DOHH2 (cell line): ENCODE measurements at regions not wholly inside any gene's neighbourhood (a gene's known extent, or its start where the extent isn't known, plus 50 kb on each side); places are given as distances from the start of the nearest gene placed in this dataset.
A peak's percentile ranks its signal among the peaks of the same experiment; 100 is the strongest.

Experiments used
- H3F3A ChIP-seq: fragments of 200-600 bp; sonication (generic), shearing (Covaris generic); 2 replicates; pipeline ENCODE4 v1.6.0; 2016; ENCODE audit warnings: antibody characterized with exemption, mild to moderate bottlenecking; ENCODE audit not compliant: control insufficient read depth, insufficient read depth
- H3K27ac ChIP-seq: fragments of 200-600 bp; sonication (generic); 2 replicates; pipeline ENCODE4 v1.5.1; 2014; ENCODE audit warnings: low read depth, mild to moderate bottlenecking, low read length, moderate library complexity
- H3K27me3 ChIP-seq: fragments of 200-600 bp; sonication (generic); 2 replicates; pipeline ENCODE4 v1.6.1; 2014; ENCODE audit warnings: mild to moderate bottlenecking, low read length, mixed read lengths; ENCODE audit not compliant: control insufficient read depth
- H3K36me3 ChIP-seq: fragments of 200-600 bp; sonication (generic); 2 replicates; pipeline ENCODE4 v1.6.1; 2014; ENCODE audit warnings: mild to moderate bottlenecking, low read length, moderate library complexity, mixed read lengths; ENCODE audit not compliant: control insufficient read depth
- H3K4me1 ChIP-seq: fragments of 200-600 bp; sonication (generic); 2 replicates; pipeline ENCODE4 v1.6.1; 2014; ENCODE audit warnings: mild to moderate bottlenecking, low read length, mixed read lengths; ENCODE audit not compliant: control insufficient read depth
- H3K4me2 ChIP-seq: fragments of 200-600 bp; sonication (generic); 2 replicates; pipeline ENCODE4 v1.6.0; 2014; ENCODE audit warnings: mild to moderate bottlenecking, low read length, moderate library complexity
- H3K4me3 ChIP-seq: fragments of 200-600 bp; sonication (generic); 2 replicates; pipeline ENCODE4 v1.5.1; 2014; ENCODE audit warnings: mild to moderate bottlenecking, low read length, mixed read lengths
- H3K79me2 ChIP-seq: fragments of 200-600 bp; sonication (generic); 2 replicates; pipeline ENCODE4 v1.6.1; 2014; ENCODE audit warnings: mild to moderate bottlenecking, low read length, mixed read lengths; ENCODE audit not compliant: control insufficient read depth
- H3K9me2 ChIP-seq: fragments of 200-600 bp; sonication (generic); replicated peaks from 2 replicates; pipeline ENCODE4 v1.6.1; 2014; ENCODE audit warnings: mild to moderate bottlenecking, low read length, mixed read lengths; ENCODE audit not compliant: control insufficient read depth
- H3K9me3 ChIP-seq: fragments of 200-600 bp; sonication (generic); 2 replicates; pipeline ENCODE4 v1.6.1; 2014; ENCODE audit warnings: antibody characterized with exemption, low read length, mixed read lengths; ENCODE audit not compliant: control insufficient read depth, insufficient read depth
- H4K20me1 ChIP-seq: fragments of 200-600 bp; sonication (generic); 2 replicates; pipeline ENCODE4 v1.6.0; 2014; ENCODE audit warnings: low read depth, mild to moderate bottlenecking, antibody characterized with exemption, low read length, moderate library complexity; ENCODE audit not compliant: control insufficient read depth, insufficient read depth
- EZH2phosphoT487 ChIP-seq: fragments of 200-600 bp; sonication (generic); IDR thresholded peaks from 2 replicates; pipeline ENCODE4 v1.6.1; 2017; ENCODE audit warnings: borderline replicate concordance, mild to moderate bottlenecking, antibody characterized with exemption, low read length, moderate library complexity, mixed read lengths
- TF ChIP-seq, protein P1 (sequence below): fragments of 200-600 bp; sonication (generic); IDR thresholded peaks from one replicate; pipeline ENCODE4 v1.5.1; 2014; ENCODE audit warnings: antibody characterized with exemption, mild to moderate bottlenecking, low read depth, low read length; ENCODE audit not compliant: poor library complexity, severe bottlenecking

GRCh38 chr13:33725340-33725739, 92.6 kb upstream of the RFC3 start:
- Histone ChIP-seq H3K27ac (no peak overlapping the region), H3K79me2 (no peaks in the 10 kb centered on the region), H3K4me1 (peaks cover 51% of the 10 kb centered on the region), H3K4me3 (no peak overlapping the region), H3K9me2 (no peaks in the 10 kb centered on the region), H4K20me1 (no peaks in the 10 kb centered on the region), H3K4me2 (no peak overlapping the region), H3F3A (no peaks in the 10 kb centered on the region), H3K9me3 (peaks cover 3% of the 10 kb centered on the region; the same call in 1 of the 2 replicates), H3K27me3 (no peaks in the 10 kb centered on the region), H3K36me3 (peaks cover 18% of the 10 kb centered on the region)
- TF ChIP-seq EZH2phosphoT487 = no peak
- TF ChIP-seq, protein P1, sequence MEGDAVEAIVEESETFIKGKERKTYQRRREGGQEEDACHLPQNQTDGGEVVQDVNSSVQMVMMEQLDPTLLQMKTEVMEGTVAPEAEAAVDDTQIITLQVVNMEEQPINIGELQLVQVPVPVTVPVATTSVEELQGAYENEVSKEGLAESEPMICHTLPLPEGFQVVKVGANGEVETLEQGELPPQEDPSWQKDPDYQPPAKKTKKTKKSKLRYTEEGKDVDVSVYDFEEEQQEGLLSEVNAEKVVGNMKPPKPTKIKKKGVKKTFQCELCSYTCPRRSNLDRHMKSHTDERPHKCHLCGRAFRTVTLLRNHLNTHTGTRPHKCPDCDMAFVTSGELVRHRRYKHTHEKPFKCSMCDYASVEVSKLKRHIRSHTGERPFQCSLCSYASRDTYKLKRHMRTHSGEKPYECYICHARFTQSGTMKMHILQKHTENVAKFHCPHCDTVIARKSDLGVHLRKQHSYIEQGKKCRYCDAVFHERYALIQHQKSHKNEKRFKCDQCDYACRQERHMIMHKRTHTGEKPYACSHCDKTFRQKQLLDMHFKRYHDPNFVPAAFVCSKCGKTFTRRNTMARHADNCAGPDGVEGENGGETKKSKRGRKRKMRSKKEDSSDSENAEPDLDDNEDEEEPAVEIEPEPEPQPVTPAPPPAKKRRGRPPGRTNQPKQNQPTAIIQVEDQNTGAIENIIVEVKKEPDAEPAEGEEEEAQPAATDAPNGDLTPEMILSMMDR = no peak

- Histone ChIP-seq H3K27ac (peak overlapping the region; percentile 76), H3K36me3 (peaks cover 18% of the 10 kb centered on the region), H3K4me1 (peaks cover 50% of the 10 kb centered on the region), H3K79me2 (no peaks in the 10 kb centered on the region), H3K27me3 (no peaks in the 10 kb centered on the region), H4K20me1 (no peaks in the 10 kb centered on the region), H3K4me2 (no peak overlapping the region), H3K9me2 (no peaks in the 10 kb centered on the region), H3F3A (no peaks in the 10 kb centered on the region), H3K4me3 (no peak overlapping the region), H3K9me3 (peaks cover 3% of the 10 kb centered on the region; the same call in 1 of the 2 replicates)
- TF ChIP-seq EZH2phosphoT487 = no peak
- TF ChIP-seq, protein P1 = no peak
Observed at GRCh38 chr13:33727297-33728083, 90.5 kb upstream of the RFC3 start.

GRCh38 chr13:33728271-33729037, 89.5 kb upstream of the RFC3 start:
- H3K4me1 ChIP-seq = peaks cover 46% of the 10 kb centered on the region
- H3K36me3 ChIP-seq = peaks cover 18% of the 10 kb centered on the region
- peak overlapping the region; percentile 61 for H3K4me2 ChIP-seq
- no peaks in the 10 kb centered on the region for H3K27me3 ChIP-seq
- no peaks in the 10 kb centered on the region for H3F3A ChIP-seq
- TF ChIP-seq, protein P1 = no peak
- TF ChIP-seq EZH2phosphoT487 = no peak
- H3K9me3 ChIP-seq = peaks cover 3% of the 10 kb centered on the region; the same call in 1 of the 2 replicates
- H3K27ac ChIP-seq = peak overlapping the region; percentile 76
- H3K9me2 ChIP-seq = no peaks in the 10 kb centered on the region
- no peaks in the 10 kb centered on the region for H3K79me2 ChIP-seq
- H4K20me1 ChIP-seq = no peaks in the 10 kb centered on the region
- H3K4me3 ChIP-seq = peak overlapping the region; percentile 50
